Breast epithelium (tissue), 4 donors: ENCODE measurements at regions not wholly inside any gene's neighbourhood (a gene's known extent, or its start where the extent isn't known, plus 50 kb on each side); places are given as distances from the start of the nearest gene placed in this dataset.

ENCODE experiments used
- DNase-seq, 2 donors: peaks; one replicate each; pipeline ENCODE4 v3.0.0-alpha.2; 2019; ENCODE audit warnings: low spot score in 2 of 2
- H3K27ac ChIP-seq, 2 donors: fragments of 200-600 bp; sonication (generic) in 1 of 2; one replicate each; pipeline ENCODE4 v1.5.1; 2016 to 2019; ENCODE audit warnings: mild to moderate bottlenecking in 1 of 2
- H3K27me3 ChIP-seq, 2 donors: fragments of 200-600 bp; sonication (generic) in 1 of 2; one replicate each; pipeline versions ENCODE4 v1.5.1 to v1.6.0; 2017 to 2019; ENCODE audit warnings: control low read depth in 1 of 2, mild to moderate bottlenecking in 1 of 2
- H3K36me3 ChIP-seq: fragments of 200-600 bp; one replicate; pipeline ENCODE4 v1.5.1; 2019
- H3K4me1 ChIP-seq, 2 donors: fragments of 200-600 bp; sonication (generic); one replicate each; pipeline ENCODE4 v1.5.1; 2016 to 2019; ENCODE audit warnings: control low read depth in 1 of 2
- H3K4me3 ChIP-seq, 3 donors: fragments of 200-600 bp; sonication (generic); 1 replicate in 2 of 3; 2 replicates in 1 of 3; pipeline ENCODE4 v1.5.1; 2016 to 2019; ENCODE audit warnings: mild to moderate bottlenecking in 3 of 3, moderate library complexity in 2 of 3
- H3K9me3 ChIP-seq, 2 donors: fragments of 200-600 bp; sonication (generic) in 1 of 2; one replicate each; pipeline ENCODE4 v1.5.1; 2016 to 2019; ENCODE audit warnings: control low read depth in 1 of 2
- POLR2A ChIP-seq: fragments of 450-650 bp; IDR thresholded peaks from one replicate; pipeline ENCODE4 v1.6.1; 2016; ENCODE audit warnings: antibody characterized with exemption, mild to moderate bottlenecking, moderate library complexity
- POLR2AphosphoS5 ChIP-seq, 3 donors: sonication (generic); formaldehyde crosslinking; IDR thresholded peaks; one replicate each; pipeline ENCODE4 v1.6.1; 2017; ENCODE audit warnings: antibody characterized with exemption in 3 of 3
- intact Hi-C: fragments of 100-400 bp; cut with DNase I; formaldehyde crosslinking; loops from one replicate; pipeline ENCODE4 v1.15.1; 2023; ENCODE audit warnings: low total_unique reads
- TF ChIP-seq, protein P1 (sequence below), 3 donors: fragments of 450-650 bp; IDR thresholded peaks; one replicate each; pipeline ENCODE4 v1.5.1; 2016 to 2017; ENCODE audit warnings: antibody characterized with exemption in 3 of 3, mild to moderate bottlenecking in 3 of 3, moderate library complexity in 3 of 3

DNA sequence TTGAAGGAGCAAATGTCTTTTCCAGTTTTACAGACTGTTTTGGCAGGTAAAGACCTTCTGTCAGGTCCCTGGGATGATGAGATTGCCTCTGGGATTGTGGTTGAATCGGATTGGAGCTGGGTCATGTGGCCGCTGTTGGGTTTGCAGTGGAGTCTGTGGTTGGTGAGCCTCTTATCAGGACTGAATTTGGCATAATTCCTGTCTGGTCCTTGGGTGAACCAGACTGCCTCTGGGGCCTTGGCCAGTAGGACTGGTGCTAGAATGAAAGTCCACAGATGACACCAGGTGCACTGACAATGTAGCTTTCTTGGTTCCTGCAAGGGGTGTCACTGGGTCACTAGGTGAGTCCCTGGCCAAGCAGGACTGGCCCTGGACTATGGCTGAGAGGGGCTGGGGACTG is 155.3 kb downstream of the TPH2 start:
- no peak for DNase-seq
- Histone ChIP-seq H3K27me3 (no peaks in the 10 kb centered on the region), H3K36me3 (no peaks in the 10 kb centered on the region), H3K9me3 (peaks cover 8 to 10% of the 10 kb centered on the region in 2 donors), H3K4me3 (no peak overlapping the region), H3K27ac (no peak overlapping the region), H3K4me1 (no peaks in the 10 kb centered on the region)
- TF ChIP-seq POLR2A (no peak), POLR2AphosphoS5 (IDR thresholded peaks at IDR 0.05) (no peak)
- TF ChIP-seq, protein P1, sequence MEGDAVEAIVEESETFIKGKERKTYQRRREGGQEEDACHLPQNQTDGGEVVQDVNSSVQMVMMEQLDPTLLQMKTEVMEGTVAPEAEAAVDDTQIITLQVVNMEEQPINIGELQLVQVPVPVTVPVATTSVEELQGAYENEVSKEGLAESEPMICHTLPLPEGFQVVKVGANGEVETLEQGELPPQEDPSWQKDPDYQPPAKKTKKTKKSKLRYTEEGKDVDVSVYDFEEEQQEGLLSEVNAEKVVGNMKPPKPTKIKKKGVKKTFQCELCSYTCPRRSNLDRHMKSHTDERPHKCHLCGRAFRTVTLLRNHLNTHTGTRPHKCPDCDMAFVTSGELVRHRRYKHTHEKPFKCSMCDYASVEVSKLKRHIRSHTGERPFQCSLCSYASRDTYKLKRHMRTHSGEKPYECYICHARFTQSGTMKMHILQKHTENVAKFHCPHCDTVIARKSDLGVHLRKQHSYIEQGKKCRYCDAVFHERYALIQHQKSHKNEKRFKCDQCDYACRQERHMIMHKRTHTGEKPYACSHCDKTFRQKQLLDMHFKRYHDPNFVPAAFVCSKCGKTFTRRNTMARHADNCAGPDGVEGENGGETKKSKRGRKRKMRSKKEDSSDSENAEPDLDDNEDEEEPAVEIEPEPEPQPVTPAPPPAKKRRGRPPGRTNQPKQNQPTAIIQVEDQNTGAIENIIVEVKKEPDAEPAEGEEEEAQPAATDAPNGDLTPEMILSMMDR (IDR thresholded peaks at IDR 0.05): no peak
- intact Hi-C loops: no loop called here

DNA sequence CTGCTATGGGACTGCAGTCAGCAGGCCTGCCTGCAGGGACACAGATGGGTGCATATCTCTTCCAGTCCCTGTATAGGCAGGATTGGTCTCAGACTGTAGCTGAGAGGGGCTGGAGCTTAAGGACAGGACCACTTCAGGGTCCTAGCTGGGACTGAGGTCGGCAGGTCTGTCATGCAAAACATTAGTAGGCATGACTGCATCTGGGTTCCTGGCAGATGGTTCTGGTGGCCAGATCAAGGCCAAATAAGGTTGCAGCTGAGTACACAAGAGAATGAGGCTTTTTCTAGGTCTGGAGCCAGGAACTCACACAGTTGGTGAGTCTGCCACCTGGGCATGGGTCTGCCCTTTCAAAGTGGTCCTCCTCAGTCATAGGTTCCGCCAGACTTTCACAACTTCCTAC is 155.8 kb downstream of the TPH2 start:
- Histone ChIP-seq H3K27me3 (no peaks in the 10 kb centered on the region), H3K4me3 (no peak overlapping the region), H3K4me1 (no peaks in the 10 kb centered on the region), H3K27ac (no peak overlapping the region), H3K9me3 (peaks cover 8 to 10% of the 10 kb centered on the region in 2 donors), H3K36me3 (no peaks in the 10 kb centered on the region)
- intact Hi-C loops: no loop called here
- TF ChIP-seq POLR2A: no peak
- TF ChIP-seq POLR2AphosphoS5 (IDR thresholded peaks at IDR 0.05): no peak
- TF ChIP-seq, protein P1 (IDR thresholded peaks at IDR 0.05): no peak
- DNase-seq: no peak

DNA sequence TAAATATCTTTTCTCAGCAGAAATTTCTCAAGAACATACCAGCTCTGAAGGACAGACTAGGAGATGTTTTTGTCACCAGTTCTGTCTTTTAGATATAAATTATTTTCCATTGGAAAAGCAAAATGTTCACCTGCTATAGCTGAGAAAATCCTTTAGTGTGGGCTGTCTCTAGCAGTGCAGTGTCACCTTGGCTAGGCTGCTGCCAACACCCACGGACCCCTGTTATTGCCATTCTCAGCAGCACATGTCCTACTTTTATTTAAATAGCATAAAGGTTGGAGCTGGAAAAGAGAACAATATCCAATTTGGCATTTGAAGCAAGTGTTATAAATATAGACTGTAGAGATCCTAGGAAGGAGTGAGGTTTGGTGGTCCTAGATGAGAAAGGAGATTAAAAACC is 156.4 kb downstream of the TPH2 start:
- TF ChIP-seq, protein P1 (IDR thresholded peaks at IDR 0.05): no peak
- Histone ChIP-seq H3K4me1 (no peaks in the 10 kb centered on the region), H3K9me3 (peaks cover 8 to 10% of the 10 kb centered on the region in 2 donors), H3K36me3 (no peaks in the 10 kb centered on the region), H3K27ac (no peak overlapping the region), H3K4me3 (no peak overlapping the region), H3K27me3 (no peaks in the 10 kb centered on the region)
- intact Hi-C loops: no loop called here
- DNase-seq: no peak

DNA sequence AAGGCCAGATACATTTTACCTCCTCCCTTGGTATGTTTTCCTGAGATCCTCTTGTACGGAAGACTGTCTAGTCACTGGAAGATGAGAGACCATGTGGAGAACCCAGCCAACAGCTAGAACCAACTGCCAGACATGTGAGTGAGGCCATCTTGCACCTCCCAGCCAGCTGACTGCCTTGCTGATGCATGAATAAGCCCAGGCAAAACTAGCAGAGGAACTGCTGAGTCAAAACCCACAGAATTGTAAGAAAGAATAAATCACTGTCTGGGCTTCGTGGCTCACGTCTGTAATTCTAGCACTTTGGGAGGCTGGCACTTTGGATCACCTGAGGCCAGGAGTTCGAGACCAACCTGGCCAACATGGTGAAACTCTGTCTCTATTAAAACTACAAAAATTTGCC is 160.0 kb downstream of the TPH2 start:
- no peak for DNase-seq
- H3K36me3 ChIP-seq: no peaks in the 10 kb centered on the region
- no peaks in the 10 kb centered on the region for H3K4me1 ChIP-seq
- H3K9me3 ChIP-seq: peaks cover 6 to 8% of the 10 kb centered on the region in 2 donors
- TF ChIP-seq POLR2AphosphoS5 (IDR thresholded peaks at IDR 0.05) (no peak), POLR2A (no peak)
- TF ChIP-seq, protein P1 (IDR thresholded peaks at IDR 0.05): no peak
- intact Hi-C loops: no loop called here
- no peak overlapping the region for H3K4me3 ChIP-seq
- H3K27ac ChIP-seq: no peak overlapping the region
- no peaks in the 10 kb centered on the region for H3K27me3 ChIP-seq

DNA sequence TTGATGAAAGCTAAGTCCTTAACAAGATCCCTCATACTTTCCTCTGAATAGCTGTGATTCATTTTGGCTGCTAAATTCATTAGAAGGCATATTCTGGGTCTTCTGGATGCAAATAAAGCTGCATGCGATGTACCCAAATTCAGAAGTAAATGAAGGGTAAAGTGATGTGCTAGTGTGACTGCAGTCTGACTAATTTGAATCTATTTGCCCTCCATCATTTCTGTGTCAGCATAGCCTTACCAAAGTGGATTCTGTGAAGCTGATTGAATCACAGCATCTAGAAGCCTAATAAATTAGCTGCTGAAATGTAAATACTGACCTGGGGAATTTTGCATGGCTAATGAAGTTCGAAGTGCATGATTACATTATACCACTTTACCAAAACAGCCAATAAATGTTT is 162.2 kb downstream of the TPH2 start:
- intact Hi-C loops: no loop called here
- Histone ChIP-seq H3K9me3 (no peaks in the 10 kb centered on the region), H3K4me1 (no peaks in the 10 kb centered on the region), H3K27me3 (no peaks in the 10 kb centered on the region), H3K36me3 (no peaks in the 10 kb centered on the region), H3K27ac (no peak overlapping the region), H3K4me3 (no peak overlapping the region)
- DNase-seq: no peak
- TF ChIP-seq POLR2AphosphoS5 (IDR thresholded peaks at IDR 0.05) (no peak), POLR2A (no peak)
- TF ChIP-seq, protein P1 (IDR thresholded peaks at IDR 0.05): no peak
